T-helper 1 cell (primary cell): ENCODE measurements at regions not wholly inside any gene's neighbourhood (a gene's known extent, or its start where the extent isn't known, plus 50 kb on each side); places are given as distances from the start of the nearest gene placed in this dataset.

Experiments
- DNase-seq, 5 donors: peaks; one replicate each; pipeline ENCODE4 v3.0.0-alpha.2; 2012 to 2020

- no peak for DNase-seq
These were observed 269.9 kb downstream of the MEF2C start for GRCh38 chr5:88613051-88613450.

- no peak for DNase-seq
These were observed 272.4 kb downstream of the MEF2C start for GRCh38 chr5:88610586-88610985.

- DNase-seq: no peak
These were observed 275.5 kb downstream of the MEF2C start for GRCh38 chr5:88607492-88607891.

GRCh38 chr5:88606626-88607025 is 276.4 kb downstream of the MEF2C start:
- DNase-seq: no peak

- DNase-seq: no peak
These were observed 276.8 kb downstream of the MEF2C start for GRCh38 chr5:88606173-88606572.

GRCh38 chr5:88602584-88602983 is 280.4 kb downstream of the MEF2C start:
- DNase-seq: peak in 2 of 5 donors; percentile 2 to 18

GRCh38 chr5:88594441-88594840 is 288.5 kb downstream of the MEF2C start:
- DNase-seq: no peak

GRCh38 chr5:88588609-88589008 is 294.4 kb downstream of the MEF2C start:
- no peak for DNase-seq

GRCh38 chr5:88583471-88583870 is 299.5 kb downstream of the MEF2C start:
- no peak for DNase-seq

- DNase-seq: no peak
These were observed 289.7 kb upstream of the TMEM161B start for GRCh38 chr5:88558366-88558765.

GRCh38 chr5:88557881-88558280 is 289.2 kb upstream of the TMEM161B start:
- DNase-seq: no peak

GRCh38 chr5:88557131-88557530 is 288.5 kb upstream of the TMEM161B start:
- DNase-seq: no peak

GRCh38 chr5:88556406-88556805 is 287.8 kb upstream of the TMEM161B start:
- no peak for DNase-seq

- no peak for DNase-seq
These were observed 287.0 kb upstream of the TMEM161B start for GRCh38 chr5:88555674-88556073.

GRCh38 chr5:88553986-88554385 is 285.3 kb upstream of the TMEM161B start:
- no peak for DNase-seq

- no peak for DNase-seq
These were observed 284.7 kb upstream of the TMEM161B start for GRCh38 chr5:88553136-88553875.

GRCh38 chr5:88552426-88552825 is 283.8 kb upstream of the TMEM161B start:
- no peak for DNase-seq

GRCh38 chr5:88551724-88552345 is 283.2 kb upstream of the TMEM161B start:
- DNase-seq: no peak

- DNase-seq: no peak
These were observed 282.1 kb upstream of the TMEM161B start for GRCh38 chr5:88550736-88551135.

- DNase-seq: no peak
These were observed 279.6 kb upstream of the TMEM161B start for GRCh38 chr5:88548136-88548805.

GRCh38 chr5:88545338-88545737 is 276.7 kb upstream of the TMEM161B start:
- DNase-seq: no peak

- no peak for DNase-seq
These were observed 276.0 kb upstream of the TMEM161B start for GRCh38 chr5:88544671-88545070.

- DNase-seq: no peak
These were observed 275.5 kb upstream of the TMEM161B start for GRCh38 chr5:88544136-88544645.

- no peak for DNase-seq
These were observed 274.1 kb upstream of the TMEM161B start for GRCh38 chr5:88542786-88543185.
